HG03469 (cell line): ENCODE measurements at regions not wholly inside any gene's neighbourhood (a gene's known extent, or its start where the extent isn't known, plus 50 kb on each side); places are given as distances from the start of the nearest gene placed in this dataset.

Experiments used
- ATAC-seq: cut with Tn5 transposase; IDR thresholded peaks from one replicate; pipeline ENCODE4 v1.9.1; 2021; ENCODE audit warnings: mild to moderate bottlenecking, moderate library complexity, moderate number of reproducible peaks; ENCODE audit not compliant: unreplicated experiment

DNA sequence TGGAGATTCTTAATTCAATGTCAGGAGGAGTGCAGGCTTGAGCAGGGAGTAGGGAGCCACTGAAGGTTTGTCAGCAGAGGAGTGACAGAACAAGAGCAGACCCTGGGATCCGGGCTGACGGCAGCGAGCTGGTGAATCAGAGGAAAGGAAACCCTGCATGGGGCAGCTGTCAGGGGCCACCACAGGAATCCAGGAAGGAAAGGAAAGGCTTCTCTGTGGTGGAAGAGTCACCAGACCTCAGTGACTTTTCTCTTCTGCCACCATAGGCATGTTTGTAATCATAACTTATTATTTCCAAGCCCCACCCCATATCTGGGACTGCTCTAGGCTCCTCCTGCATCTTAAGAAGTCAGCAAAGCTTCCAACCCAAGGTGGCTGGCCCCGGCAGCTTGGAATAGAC lies 150.9 kb downstream of the BCOR start:
- no peak for ATAC-seq

DNA sequence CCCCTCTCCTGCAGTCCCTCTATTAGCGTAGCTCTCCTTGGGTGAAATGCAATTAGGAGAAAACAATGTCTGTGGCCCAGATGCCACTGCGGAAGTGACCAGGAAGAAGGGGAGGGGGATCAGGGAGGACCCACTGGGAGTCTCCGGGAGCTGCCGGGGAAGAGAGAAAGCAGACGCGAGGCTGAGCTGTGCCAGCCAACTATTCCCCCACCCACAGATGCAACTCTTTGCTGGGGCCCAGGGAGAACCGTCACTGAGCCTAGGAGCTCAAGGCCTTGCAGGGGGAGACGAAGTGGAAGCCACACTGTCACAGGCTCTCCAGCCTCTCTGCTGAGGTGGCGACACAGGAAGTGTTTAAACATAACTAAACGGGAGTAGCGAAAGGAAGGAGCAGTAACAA lies 149.2 kb downstream of the BCOR start:
- no peak for ATAC-seq

- no peak for ATAC-seq
Observed at GRCh38 chrX:39950018-39950688, 147.6 kb downstream of the BCOR start.

- ATAC-seq = no peak
Observed at GRCh38 chrX:39952989-39953388, 144.8 kb downstream of the BCOR start.

GRCh38 chrX:39953879-39954278 lies 143.9 kb downstream of the BCOR start:
- ATAC-seq = no peak

DNA sequence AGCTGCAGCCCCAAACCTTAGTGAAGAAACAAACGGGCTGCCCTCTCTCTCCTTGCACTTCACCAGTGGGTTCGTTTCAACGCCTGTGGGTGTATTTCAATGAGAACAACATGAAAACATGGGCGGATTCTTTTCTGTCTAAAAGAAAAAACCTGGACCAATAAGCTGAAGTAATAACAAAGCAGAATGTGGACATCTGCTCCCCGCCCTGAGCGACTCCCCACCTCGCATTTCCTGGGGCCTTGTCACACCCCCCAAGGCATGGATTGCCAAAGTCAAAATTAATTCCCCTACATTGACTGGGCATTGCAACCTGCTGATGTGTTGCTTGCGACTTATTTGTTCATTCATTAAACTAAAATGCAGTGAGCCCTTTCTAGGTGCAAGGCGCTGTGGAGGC lies 142.9 kb downstream of the BCOR start:
- no peak for ATAC-seq

DNA sequence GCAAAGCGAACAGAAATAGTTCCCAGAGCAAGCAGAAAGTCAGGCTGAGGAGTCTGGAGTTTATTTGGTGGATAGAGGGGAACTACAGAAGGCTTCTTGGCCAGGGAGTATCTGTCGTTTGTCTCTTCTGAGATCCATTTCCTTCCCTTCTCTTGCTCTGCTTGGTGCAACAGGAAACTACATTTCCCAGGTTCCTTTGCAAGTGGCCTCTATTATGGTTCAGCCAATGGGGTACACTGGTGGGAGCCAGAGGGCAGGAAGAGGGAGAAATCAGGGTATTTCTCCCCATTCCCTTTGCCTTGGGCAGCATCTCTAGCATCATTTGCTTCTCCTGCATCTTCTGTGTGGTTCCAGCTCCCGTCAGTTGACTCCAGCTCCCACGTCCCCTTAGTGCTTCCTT lies 142.1 kb downstream of the BCOR start:
- no peak for ATAC-seq

DNA sequence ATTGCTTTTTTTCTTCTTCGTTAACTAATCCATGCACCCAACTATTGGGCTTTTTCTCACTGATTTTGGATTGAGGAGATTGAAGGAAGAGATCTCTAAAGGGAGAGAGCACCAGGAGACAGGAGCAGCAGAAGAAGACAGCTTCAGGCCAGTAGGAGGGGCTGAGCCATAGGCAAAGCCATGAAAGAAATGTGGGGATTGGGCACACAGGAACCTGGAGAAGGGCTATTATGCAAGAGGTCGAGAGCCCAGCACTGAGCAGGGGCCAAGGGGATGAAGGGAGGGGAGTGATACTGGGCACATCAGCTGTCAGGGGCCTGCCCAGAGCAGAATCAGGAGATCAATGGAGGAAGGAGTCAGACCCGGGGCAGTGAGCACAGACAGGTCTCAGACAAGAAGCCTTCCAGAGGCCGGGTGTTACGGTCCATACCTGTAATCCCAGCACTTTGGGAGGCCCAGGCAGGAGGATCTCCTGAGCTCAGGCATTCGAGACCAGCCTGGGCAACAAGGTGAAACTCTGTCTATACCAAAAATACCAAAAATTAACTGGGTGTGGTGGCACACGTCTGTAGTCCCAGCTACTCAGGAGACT lies 140.9 kb downstream of the BCOR start:
- no peak for ATAC-seq

- no peak for ATAC-seq
Observed at GRCh38 chrX:39957816-39958566, 139.8 kb downstream of the BCOR start.

DNA sequence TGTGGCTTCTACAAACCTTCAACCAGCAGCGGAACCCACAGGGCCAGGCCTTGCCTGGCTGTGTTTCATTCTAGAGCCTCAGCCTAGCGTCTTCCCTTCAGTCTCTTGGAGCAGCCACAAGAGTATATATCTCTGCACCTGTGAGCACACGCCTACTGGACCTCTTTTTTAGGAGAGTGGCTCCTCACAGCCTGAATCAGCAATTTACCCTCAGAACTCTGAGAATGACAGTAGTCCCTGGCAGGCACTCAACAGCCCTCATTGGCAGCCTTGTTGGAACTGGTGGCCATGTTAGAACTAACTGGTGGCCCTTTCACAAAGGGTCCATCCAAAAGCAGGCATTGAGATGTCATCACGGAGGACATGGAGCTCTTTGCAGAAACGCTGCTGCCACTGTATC lies 138.9 kb downstream of the BCOR start:
- no peak for ATAC-seq

DNA sequence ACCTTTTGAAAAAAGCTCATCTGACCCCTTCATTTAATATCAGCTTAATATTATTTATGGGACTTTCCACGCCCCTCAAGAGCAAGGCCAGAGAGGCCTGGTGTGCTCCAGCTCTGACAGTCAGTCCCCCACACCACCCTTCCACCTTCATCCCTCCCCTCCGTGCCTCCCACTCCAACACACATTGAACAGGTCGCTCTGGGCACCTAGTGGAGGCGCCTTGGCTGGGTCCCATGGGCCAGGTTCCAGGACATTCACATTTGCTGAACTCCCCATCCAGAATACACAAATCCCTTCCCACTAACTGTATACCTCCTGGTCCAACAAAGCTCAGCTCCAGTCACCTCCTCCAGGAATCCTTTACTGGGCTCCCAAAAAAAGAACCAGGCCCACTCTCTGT lies 137.5 kb downstream of the BCOR start:
- no peak for ATAC-seq

DNA sequence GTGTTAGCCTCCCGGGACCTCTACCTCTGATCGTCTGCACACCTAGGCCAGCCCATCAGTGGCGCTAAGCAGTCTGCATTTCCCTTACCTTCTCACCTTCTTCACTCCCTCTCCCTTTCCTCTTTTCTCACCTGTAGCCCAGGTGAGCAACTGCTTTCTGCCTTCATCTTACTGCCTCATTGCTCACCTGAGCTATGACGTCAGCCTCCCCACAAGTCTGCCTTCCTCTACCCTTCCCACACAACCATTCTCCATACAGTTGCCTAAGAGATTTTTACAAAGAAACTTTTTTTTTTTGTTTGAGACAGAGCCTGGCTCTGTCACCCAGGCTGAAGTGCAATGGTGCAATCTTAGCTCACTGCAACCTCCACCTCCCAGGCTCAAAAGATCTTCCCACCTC lies 136.3 kb downstream of the BCOR start:
- no peak for ATAC-seq

GRCh38 chrX:39965051-39965573 lies 132.6 kb downstream of the BCOR start:
- ATAC-seq = no peak

DNA sequence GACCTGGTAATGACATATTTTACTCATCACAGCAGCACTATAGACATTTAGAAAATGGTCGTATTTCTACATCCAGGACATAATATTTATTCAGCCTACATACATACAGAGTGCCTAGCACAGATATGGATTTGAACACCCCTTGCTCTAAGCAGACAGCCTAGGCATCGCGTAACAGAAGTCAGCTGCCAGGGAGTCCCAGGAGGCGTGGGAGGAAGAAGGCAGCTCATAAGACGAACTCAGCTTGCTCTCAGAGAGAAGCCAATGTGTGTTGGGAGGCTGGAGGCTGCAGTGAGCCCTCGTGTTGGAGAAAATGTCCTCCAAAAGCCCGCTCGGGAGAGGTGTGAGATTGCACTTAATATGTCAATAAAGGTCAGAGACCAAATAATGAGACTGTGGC lies 131.6 kb downstream of the BCOR start:
- ATAC-seq = no peak

DNA sequence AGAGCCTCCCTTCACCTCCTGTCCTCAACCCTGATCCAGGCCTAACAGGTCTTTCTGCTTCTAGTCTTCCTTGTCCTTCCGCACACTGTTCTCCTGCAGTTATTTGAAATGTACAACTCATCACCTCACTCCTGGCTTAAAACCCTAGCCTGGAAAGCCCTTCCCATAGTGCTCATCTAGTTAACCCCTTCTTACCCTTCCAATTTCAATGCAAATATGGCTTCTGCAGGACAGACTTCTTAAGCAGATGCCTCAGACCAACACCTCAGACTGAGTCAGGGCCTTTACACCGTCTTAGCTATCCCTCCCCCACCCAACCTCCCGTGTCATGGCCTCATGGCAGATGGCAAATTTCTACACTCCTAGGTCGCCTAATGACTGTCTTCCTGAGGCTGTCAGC lies 130.4 kb downstream of the BCOR start:
- no peak for ATAC-seq

GRCh38 chrX:39969099-39969818 lies 128.5 kb downstream of the BCOR start:
- no peak for ATAC-seq

GRCh38 chrX:39969819-39970504 lies 127.8 kb downstream of the BCOR start:
- no peak for ATAC-seq

- ATAC-seq = no peak
Observed at GRCh38 chrX:39971760-39972159, 126.0 kb downstream of the BCOR start.

DNA sequence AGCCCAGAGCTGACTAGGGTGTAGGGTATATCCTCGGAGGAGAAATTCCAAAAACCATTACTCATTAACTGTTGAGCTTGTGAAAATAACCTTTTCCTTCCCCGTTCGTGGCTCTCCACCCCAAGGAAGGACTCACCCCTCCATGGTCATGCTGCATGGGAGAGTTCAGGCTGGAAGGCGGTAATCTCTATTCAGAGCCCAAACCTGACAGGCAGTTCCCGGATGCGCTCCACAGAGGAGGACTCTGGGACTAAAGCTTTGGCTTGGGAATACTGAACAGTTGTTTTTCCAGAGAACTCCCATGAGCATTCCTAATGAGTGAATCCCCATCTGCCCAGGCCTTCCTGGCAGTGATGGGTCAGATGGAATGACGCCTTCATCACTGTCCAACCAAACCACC lies 125.4 kb downstream of the BCOR start:
- no peak for ATAC-seq

- no peak for ATAC-seq
Observed at GRCh38 chrX:39973810-39974209, 123.9 kb downstream of the BCOR start.

DNA sequence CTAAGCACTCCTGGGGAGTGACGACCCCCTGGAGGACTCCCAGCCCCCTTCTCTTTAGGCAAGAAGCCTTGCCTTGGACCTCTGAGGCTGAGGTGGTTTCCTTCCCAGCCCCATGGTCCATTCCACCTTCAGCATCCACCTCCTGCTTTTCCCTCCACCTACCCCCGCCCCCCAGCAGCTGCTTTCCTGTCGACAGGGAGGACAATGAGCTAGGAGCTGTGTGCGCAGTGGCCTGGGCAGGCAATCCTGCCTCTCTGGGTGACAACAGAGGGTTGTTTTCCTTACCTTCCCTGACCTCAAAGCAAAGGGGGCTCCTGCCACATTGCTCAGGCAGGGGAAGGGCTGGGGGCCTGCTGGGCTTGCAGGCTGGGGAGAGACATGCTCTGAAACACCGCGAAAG lies 123.5 kb downstream of the BCOR start:
- no peak for ATAC-seq
